ENCODE measurements at regions not wholly inside any gene's neighbourhood (a gene's known extent, or its start where the extent isn't known, plus 50 kb on each side); places are given as distances from the start of the nearest gene placed in this dataset.

DNA sequence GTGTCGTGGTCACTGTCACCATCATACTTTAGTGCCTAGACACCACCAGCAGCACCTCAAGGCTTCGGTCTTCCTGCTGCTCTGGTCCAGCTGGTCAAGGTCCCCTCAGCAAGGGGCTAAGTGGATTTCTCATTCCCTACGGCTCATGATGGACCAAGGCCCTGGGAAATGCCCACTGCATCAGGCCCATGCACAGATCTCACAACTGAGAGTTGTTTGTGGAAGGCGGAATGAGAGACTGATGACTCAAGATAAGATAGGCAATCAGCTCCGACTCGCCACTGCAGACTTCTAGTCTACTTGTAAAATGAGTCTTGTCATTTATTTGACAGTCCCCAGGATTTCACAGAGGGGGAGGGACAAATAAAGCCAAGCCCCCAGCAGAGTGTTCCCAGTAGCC lies 108.4 kb upstream of the TBX20 start:
- no peak overlapping the region for H3K4me3 ChIP-seq (replicated peaks; ENCODE audit: low read depth, low read length)
- TF ChIP-seq, protein P1, sequence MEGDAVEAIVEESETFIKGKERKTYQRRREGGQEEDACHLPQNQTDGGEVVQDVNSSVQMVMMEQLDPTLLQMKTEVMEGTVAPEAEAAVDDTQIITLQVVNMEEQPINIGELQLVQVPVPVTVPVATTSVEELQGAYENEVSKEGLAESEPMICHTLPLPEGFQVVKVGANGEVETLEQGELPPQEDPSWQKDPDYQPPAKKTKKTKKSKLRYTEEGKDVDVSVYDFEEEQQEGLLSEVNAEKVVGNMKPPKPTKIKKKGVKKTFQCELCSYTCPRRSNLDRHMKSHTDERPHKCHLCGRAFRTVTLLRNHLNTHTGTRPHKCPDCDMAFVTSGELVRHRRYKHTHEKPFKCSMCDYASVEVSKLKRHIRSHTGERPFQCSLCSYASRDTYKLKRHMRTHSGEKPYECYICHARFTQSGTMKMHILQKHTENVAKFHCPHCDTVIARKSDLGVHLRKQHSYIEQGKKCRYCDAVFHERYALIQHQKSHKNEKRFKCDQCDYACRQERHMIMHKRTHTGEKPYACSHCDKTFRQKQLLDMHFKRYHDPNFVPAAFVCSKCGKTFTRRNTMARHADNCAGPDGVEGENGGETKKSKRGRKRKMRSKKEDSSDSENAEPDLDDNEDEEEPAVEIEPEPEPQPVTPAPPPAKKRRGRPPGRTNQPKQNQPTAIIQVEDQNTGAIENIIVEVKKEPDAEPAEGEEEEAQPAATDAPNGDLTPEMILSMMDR (IDR thresholded peaks at IDR 0.05; ENCODE audit: low read length, missing control alignments): no peak
- DNase-seq (ENCODE audit: low read depth): no peak

DNA sequence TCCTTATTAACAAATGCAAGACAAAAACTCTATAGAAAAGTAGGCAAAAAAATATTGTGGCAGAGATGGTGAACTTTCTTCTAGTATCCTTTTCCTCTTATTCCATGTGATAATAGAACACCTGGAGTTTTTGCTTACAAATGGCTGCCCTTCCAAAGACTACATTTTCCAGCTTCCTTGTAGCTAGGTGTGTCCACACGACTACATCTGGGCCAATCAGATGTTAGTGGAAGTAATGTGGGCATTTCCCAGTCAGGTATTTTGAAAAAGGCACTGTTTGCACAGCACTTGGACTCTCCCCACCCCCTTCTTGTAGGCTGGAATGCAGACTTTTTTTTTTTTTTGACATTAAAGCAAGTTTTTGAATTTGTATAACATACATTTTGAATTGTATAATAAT lies 105.5 kb upstream of the TBX20 start:
- H3K4me3 ChIP-seq (replicated peaks; ENCODE audit: low read depth, low read length): no peak overlapping the region
- TF ChIP-seq, protein P1 (IDR thresholded peaks at IDR 0.05; ENCODE audit: low read length, missing control alignments): no peak
- no peak for DNase-seq (ENCODE audit: low read depth)

DNA sequence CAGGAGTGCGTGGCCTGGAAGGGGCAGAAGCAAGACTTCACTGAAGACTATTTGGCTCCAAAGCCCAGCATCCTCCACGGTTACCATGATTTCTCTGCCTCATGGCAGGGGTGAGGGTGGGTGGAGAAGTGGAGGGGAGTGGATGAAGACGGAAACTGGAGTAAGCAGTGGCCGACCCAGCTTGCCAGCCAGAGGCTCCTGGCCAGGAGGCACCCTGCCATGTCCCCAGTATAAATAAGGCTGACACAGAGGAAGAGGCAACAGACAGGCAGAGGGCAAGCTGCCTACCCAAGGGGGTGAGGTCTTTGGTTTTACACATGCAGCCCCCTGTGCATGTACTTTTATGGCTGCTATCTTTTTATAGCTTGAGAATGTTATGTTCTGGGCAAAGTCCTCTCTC lies 102.6 kb upstream of the TBX20 start:
- no peak for DNase-seq (ENCODE audit: low read depth)
- TF ChIP-seq, protein P1 (IDR thresholded peaks at IDR 0.05; ENCODE audit: low read length, missing control alignments): no peak
- H3K4me3 ChIP-seq (replicated peaks; ENCODE audit: low read depth, low read length): no peak overlapping the region

DNA sequence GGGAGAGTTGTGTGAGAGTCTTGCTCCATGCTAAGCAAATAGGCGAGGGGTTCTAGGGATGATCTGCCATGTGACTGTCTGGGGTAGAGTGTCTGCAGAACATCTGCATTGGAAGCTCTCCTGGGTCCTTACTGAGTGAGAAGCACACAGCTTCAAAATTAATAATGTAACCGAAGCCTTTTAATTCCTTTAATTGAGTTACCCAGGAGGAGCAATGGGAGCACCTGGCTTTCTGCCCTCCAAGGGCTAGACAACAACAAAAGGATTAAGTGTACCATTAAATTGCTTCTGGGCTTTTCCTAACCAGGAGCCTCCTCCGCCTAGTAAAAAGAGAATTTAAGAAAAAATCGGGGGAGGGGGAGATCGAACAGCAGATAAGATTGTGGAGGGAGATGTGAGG lies 102.0 kb upstream of the TBX20 start:
- DNase-seq (ENCODE audit: low read depth): no peak
- H3K4me3 ChIP-seq (replicated peaks; ENCODE audit: low read depth, low read length): no peak overlapping the region
- TF ChIP-seq, protein P1 (IDR thresholded peaks at IDR 0.05; ENCODE audit: low read length, missing control alignments): no peak

DNA sequence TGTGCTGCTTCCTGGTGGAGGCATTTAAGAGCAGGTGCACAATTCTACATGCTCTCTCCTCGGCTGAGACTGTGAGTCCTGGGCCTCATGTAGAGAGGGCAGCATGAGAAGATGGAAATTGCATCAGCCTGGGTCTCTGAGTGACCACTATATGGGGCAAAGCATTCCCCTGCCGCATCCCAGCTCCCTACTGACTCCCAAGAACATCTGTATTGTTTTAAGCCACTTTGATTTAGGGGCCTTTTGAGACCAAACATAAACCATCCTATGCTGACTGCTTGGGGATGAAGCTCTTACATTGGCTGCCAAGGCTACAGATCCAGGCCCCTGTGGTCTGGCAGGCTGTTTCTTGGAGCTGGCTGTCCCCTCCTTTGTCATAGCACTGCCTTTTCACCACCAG lies 101.3 kb upstream of the TBX20 start:
- TF ChIP-seq, protein P1 (IDR thresholded peaks at IDR 0.05; ENCODE audit: low read length, missing control alignments): no peak
- no peak for DNase-seq (ENCODE audit: low read depth)
- no peak overlapping the region for H3K4me3 ChIP-seq (replicated peaks; ENCODE audit: low read depth, low read length)

DNA sequence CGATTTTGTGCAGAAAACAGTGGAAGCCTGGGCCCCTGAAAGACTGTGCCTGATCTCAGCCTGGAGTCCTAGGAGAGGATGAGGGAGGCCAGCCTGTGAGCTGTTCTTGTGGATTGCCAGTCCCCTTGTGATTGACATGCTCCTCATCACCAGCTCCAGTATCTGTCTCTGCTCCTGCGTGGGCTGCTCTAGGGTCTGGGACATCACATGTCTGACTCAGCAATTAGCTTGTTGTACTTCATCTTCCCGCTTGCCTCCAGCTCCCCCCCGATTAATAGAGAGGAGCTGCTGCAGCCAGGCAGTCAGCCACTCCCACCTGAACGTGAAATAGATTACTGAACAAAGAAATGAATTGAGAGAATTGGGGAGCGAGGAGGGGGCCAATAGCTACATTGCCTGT lies 99.6 kb upstream of the TBX20 start:
- DNase-seq (ENCODE audit: low read depth): no peak
- TF ChIP-seq, protein P1 (IDR thresholded peaks at IDR 0.05; ENCODE audit: low read length, missing control alignments): no peak
- no peak overlapping the region for H3K4me3 ChIP-seq (replicated peaks; ENCODE audit: low read depth, low read length)

DNA sequence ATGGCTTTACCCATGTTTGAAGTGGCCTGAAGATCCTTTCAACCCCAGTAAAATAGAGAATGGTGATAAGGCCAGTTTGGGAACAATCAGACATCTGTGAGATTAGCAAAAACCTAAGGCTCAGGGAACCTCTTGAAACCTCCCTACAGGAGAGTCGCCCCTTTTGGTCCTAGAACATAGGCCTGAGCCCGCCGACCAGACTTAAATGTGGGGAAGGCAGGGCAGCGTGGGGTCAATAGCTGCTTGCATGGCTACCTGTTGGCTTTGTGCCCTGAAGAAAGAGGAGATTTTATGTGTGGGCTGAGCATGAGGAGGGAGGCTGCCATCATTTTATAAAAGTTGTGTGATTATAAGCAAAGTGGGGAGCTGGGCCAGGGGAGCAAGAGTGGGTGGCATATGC lies 97.6 kb upstream of the TBX20 start:
- DNase-seq (ENCODE audit: low read depth): no peak
- no peak overlapping the region for H3K4me3 ChIP-seq (replicated peaks; ENCODE audit: low read depth, low read length)
- TF ChIP-seq, protein P1 (IDR thresholded peaks at IDR 0.05; ENCODE audit: low read length, missing control alignments): no peak
